D341Med (cell line): ENCODE measurements at regions not wholly inside any gene's neighbourhood (a gene's known extent, or its start where the extent isn't known, plus 50 kb on each side); places are given as distances from the start of the nearest gene placed in this dataset.
"Not testable (repeated sequence)": the region's sequence is repeated elsewhere in the genome, so short reads cannot be mapped to it uniquely, and the experiment has no call there.

Experiments used
- DNase-seq: peaks from one replicate; pipeline ENCODE4 v3.0.0; 2012; ENCODE audit warnings: low spot score

DNA sequence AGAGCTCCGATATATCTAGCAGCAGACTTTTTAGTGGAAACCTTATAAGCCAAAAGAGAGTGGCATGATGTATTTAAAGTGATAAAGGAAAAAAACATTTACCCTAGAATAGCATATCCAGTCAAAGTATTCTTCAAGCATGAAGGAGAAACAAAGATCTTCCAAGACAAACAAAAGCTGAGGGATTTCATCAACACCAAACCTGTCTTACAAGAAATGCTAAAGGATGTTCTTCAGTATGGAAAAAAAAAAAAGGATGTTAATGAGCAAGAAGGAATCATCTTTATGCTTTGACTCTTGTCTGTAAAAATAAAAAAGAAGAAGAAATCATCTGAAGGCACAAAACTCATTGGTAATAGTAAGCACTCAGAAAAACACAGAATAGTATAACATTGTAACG, 338.2 kb downstream of the TLE1 start:
- no peak for DNase-seq

DNA sequence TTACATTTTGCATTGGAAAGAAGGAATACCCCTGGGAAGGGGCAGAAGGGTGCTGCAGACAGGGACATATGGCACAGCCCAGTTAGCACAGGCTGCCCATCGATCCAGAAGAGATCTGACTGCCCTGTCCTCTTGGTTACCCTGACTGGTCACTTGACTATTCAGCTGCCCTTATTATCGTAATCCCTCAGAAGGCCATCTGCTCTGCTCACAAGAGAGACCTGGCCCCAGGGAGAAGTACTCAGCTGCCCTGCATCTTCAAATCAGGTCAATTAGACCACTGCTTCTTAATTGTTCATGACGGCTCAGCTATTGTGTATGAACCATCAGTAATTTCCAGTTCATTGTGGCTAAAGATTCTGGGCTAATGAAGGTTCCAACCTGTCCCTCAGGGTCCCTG, 345.0 kb downstream of the TLE1 start:
- DNase-seq: peak; percentile 13

DNA sequence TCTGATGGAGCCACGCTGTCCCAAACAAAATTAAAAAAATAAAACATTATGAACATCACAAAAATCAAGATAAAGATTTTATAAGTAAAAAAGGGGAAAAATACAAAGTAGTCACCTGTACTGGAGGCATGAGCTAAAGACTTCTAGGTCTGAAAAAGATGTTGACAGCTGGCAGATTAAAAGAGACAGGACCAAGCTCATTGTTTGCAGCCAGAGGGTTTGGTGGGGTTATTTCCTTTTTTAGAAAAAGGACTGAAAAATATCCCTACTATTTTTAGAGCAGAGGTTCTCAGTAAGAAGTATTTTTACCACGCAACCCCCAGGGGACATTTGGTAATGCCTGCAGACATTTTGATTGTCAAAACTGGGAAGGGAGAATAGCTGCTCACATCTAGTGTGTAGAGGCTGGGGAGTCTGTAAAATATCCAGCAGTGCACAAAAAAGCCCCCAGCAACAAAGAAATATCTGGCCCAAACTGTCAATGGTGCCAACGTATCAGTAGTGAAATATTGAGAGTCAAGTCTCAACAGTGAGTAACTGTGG, 353.4 kb downstream of the TLE1 start:
- no peak for DNase-seq

DNA sequence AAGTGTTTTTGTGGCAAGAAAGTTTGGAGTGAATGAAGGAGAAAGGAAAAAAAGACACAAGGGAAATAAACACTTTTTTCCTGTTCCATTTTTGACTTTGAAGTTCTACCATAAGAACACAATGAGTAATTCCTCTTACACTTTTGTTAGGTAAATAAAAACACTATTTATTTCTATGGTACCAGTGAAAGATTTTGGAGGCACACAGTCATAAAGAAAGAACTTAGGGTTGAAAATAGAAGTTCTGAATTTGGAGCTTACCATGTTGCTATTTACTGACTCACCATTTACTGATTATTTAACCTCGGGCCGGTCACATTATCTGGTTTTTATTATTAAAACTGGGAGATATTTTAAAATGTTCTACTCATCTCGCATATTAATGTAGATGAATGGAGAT, 367.8 kb downstream of the TLE1 start:
- no peak for DNase-seq

DNA sequence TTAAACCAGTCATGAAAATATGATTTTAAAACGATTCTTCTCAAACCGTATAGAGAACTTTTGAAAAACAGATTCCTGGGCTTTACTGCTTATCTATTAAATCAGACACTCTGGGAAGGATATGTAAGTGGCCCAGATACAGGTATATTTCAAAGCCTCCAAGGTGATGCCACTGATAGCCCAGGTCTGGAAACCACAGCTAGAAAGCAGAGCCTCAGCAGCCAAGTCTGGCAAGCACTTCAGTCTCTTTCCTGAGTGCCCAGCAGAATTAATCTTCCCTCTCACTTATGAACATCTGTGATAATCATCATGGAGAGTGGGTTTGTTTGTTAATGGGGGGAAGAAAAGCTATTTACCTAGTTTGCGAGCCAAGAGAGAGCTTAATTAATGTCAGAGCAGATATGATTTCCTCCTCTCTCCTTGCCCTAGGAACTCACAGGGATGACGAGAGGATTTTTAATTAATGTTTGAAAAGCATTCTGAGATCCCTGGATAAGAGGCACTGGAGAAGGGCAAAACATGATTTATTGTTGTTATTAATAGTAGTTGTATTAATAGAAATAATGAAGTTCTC, 368.4 kb downstream of the TLE1 start:
- peak; percentile 46 for DNase-seq

DNA sequence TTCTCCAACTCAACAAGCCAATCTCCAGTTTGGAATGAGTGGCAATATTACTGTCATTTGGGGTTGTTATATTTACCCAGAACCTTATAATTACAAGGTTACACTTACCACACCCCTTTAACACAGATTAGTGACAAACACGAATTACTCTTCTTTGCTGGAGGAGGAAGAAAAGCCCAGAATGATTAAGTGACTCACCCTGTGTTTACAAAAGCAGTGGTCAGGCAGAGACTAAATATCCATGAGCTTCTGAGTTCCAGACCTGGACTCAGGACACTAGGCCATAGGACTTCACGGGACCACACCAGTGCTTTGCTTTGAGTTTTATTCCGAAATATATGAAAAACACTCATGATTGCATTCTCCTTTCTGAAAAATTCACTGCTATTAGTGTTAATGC, 370.8 kb downstream of the TLE1 start:
- DNase-seq: no peak

DNA sequence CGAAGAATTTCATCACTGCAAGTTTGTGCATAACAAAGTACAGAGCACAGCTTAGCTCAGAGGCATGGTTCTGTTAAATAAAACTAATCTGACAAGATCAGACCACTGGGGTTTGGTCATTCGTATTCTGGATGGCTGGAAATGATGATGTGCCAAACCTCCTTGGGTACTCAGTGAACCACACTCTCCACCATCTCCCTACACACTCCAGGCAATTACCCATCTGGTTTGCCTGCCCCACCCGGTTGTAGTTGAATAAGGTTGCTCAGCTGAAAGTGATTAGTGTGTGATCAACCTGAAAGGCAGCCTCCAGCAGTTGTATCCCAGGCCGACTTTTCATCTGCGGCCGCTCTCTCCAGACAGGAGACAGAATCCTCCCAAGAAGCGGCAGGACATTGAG, 371.4 kb downstream of the TLE1 start:
- no peak for DNase-seq

DNA sequence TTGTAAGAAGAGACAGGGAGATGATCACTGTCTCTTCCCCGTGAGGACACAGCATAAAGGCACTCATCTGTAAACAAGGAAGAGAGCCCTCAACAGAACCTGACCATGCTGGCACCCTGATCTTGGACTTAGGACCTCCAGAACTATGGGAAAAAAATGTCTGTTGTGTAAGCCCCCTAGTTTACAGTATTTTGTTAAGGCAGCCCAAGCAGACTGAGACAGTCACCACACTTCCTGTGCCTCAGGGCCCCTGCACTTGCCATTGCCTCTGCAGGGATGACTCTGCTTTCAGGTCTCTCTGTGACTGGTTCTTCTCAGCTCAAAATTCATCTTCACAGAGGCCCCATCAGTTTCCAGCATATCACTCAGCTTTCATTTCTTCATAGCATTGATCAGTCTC, 372.1 kb downstream of the TLE1 start:
- DNase-seq: no peak

DNA sequence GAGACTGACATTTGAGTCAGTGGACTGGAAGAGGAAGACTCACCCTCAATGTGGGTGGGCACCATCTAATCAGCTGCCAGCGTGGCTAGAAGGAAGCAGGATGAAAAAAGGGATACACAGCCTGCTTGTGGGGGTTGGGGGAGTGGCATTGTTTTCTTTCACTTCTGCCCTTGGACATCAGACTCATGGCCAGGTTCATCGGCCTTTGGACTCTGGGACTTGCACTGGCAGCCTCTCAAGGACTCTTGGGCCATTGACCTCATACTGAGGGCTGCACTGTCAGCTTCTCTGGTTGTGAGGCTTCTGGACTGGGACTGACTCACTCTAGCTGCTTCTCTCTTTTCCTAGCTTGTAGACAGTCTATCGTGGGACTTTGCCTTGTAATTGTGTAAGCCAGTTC, 374.9 kb downstream of the TLE1 start:
- DNase-seq: no peak

DNA sequence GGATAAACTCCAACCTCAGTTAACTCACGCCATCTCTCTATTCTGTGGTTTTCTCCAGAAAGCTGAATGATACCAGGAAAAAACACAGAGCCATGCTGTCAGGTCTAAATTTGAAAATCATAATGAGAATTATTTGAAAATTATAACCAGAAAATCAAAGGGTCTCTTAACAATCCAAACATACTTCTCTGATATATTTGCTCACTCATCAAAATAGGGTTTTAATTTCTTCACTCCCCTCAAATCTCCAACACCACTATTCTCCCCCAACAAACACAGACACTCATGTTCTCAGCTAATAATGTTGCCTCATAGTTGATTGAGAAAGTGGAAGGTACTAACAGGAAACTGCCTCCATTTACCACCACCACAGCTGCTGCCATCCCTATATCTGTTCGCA, 375.5 kb downstream of the TLE1 start:
- no peak for DNase-seq

DNA sequence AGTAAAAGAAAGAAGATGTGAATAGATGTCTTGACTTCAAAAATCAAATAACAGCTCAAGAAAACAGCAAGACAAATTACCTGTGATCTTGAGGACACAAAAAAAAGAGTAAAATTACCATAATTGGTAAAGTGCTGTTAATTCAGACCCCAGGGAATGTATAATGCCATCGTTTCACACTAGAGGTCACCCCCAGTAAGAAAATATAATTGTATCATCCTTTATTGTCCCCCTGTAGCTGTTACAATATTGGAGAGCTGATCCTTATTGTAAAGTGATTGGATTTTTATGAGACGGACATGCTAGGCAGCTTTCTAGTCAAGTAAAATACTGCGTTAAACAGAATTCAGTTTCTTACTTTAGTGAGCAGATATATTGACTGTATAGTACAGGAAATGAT, 377.0 kb downstream of the TLE1 start:
- no peak for DNase-seq

DNA sequence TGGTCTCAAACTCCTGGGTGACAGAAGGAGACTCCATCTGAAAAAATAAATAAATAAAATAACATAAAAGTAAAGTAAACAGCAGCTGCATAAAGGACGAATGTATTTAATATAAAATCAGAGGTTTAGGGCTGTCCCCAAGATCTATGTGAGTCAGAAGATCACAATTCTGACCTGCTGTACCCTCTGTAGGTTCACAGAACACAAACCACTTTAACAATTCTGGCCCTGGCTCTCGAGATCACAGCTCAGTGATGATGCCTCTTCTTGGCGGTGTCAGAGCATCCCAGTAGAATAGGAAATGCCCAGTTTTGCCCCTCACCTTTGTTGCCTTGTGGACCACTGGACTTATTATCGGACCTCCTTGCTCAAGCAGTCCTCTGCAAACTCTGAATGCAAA, 380.9 kb downstream of the TLE1 start:
- no peak for DNase-seq

DNA sequence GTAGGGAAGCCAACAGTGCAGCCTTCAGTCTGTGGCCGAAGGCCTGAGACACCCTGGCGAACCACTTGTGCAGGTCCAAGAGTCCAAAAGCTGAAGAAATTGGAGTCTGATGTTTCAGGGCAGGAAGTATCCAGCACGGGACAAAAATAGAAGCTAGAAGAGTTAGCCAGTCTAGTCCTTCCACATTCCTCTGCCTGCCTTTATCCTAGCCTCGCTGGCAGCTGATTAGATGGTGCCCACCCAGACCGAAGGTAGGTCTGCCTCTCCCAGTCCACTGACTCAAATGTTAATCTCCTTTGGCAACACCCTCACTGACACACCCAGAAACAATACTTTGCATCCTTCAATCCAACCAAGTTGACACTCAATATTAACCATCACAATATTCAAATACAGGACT, 381.6 kb downstream of the TLE1 start:
- DNase-seq: not testable (repeated sequence)

DNA sequence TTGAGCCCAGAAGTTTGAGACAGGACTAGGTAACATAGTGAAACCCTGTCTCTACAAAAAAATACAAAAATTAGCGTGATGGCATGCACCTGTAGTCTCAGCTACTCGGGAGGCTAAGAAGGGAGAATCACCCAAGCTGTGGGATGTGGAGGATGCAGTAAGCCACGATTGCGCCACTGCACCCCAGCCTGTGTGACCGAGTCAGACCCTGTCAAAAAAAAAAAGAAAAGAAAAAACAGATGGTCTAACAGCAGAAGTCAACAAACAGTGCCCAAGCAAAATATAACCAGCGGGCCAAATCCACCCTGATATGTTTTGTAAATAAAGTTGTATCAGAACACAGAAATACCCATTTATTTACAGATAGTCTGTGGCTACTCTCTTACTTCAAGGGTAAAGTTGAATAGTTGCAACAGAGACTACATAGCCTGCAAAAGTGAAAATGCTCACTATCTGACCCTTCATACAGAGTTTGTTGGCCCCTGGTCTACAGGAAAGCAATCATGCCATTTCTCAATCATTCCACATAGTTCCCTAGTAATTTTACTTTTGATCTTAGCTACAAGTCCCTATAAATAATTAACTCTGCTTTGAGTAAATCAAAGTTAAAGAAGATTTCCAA, 383.7 kb downstream of the TLE1 start:
- no peak for DNase-seq

DNA sequence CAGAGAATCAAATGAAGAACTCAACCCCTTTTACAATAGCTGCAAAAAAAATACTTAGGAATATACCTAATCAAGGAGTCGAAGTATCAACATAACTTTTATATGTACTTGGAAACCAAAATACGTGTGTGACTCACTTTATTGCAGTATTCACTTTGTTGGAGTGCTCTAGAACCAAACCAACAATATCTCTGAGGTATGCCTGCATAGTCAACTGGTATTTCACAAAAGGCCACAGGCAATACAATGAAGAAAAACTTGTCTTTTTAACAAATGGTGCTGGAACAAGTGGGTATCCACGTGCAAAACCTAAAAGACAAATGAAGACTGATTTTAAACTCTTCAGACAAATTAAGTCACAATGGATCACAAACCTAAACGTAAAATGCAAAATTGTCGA, 385.7 kb downstream of the TLE1 start:
- DNase-seq: no peak

DNA sequence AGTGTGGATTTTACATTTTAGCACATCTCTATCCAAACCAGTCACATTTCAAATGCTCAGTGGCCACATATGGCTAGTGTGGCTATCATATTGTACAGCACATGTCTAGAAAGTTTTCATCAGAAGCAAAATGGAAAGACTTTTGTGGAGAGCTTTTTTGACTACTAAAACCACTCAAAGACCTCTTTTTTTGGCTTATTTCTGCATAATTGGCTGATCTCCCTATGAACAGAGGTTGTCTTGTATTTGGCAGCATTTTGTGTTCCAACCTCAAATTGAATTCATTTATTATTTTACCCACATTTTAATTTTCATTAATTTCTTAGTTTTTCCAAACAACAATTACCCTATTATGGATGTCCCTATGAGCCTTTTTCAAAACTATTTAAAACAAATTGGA, 395.7 kb downstream of the TLE1 start:
- no peak for DNase-seq

DNA sequence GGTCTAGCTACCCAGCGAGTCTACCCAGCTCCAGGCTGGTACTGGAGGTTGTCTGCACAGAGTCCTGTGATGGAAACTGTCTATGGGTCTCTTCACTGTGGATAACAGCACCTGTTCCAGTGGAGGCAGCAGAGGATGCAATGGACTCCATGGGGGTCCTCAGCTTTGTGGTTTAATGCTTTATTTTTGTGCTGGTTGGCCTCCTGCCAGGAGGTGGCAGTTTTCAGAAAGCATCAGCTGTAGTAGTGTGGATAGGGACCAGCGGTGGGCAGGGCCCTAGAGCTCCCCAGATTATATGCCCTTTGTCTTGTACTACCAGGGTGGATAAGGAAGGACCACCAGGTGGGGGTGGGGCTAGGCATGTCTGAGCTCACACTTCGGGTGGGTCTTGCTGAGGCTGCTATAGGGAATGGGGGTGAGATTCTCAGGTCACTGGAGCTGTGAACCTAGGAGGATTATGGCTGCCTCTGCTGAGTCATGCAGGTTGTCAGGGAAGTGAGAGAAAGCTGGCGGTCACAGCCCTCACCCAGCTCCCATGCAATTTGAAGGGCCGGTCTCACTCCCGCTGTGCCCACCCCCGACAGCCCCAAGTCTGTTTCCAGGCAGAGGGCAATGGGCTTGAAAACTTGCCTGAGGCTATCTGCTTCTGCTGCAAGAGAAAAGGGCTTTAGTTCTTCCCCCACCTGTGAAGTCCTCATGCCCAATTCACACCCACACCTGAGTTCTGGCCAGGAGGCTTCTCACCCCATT, 397.1 kb downstream of the TLE1 start:
- DNase-seq: no peak

DNA sequence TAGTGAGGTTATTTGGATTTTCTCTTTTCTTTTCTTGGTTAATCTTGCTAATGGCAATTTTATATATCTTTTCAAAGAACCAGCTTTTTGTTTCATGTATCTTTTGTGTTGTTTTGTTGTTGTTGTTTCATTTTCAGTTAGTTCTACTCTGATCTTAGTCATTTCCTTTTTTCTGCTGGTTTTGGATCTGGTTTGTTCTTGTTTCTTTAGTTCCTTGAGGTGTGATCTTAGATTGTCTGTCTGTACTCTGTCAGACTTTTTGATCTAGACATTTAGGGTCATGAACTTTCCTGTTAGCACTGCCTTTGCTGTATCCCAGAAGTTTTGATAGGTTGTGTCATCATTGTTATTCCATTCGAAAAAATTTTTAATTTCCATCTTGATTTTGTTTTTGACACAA, 399.7 kb downstream of the TLE1 start:
- no peak for DNase-seq

DNA sequence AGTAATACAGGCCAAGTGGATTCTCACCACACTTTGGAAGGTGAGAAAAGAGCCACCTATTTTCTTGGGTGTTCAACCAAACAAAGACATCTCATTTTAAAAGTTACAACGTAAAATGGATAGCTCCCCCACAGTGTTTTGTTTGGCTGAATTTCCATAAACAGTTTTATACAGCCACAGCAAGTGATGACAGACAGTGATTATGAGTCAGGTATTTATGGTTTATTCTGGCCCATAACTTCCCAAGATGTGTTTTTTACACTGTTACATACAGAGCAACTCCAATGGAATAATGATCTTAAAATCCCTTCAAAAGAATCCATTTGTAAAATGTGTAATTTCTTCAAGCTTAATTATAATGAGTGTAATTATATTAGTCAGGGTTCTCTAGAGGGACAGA, 421.3 kb downstream of the TLE1 start:
- no peak for DNase-seq

DNA sequence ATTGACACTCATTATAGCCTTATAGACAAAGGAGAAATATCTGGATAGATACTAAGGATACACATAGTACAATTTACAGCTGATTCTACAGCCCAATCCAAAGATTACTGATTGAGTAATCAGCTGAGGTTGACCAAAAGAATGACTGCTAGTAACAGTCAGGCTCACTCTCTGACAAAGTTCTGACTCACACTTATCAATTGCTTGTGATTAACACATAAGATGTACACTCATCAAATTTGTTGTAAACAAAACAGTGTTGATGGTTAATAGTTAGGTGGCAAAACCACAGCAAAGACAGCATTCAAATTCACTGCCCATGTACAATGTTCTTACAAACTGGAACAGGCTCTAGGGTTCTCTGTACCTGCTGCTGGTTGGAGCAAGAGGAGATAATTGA, 422.7 kb downstream of the TLE1 start:
- DNase-seq: no peak

DNA sequence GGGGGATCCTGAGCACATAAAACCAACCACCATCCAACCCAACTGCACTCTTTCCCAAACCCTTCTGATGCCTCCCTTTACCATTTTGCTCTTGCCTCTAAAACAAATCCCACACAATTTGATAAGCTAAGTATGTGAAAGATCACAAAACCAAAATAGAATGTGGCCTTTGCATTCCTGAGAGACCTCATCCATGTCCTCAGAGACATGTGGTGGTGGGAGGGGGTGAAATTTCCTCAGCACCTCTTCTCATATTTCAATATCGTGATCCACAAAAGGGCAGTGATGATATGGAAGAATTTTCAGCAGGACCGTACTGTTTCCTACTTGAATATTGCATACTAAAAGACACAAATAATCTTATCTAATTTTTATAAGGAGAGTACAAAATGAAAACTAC, 423.3 kb downstream of the TLE1 start:
- no peak for DNase-seq

DNA sequence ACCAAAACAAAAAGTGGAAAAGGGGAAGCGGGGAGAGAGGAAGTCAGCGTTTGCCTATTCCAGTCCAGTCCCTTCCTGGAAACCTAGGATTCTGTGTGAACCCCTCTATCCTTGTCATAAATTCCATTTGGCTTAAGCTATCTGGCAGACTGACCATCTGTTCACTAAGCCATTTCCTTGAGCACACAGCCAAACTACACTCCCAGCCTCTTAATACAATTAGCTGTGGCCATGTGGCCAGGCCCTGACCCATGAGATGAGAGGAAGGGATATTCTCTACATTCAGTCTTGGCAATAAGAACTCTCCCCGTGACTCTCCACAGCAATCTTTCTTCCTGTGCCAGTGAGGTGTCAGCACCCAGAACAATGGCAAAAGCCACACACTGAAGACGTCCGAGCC, 424.8 kb downstream of the TLE1 start:
- peak; percentile 42 for DNase-seq

DNA sequence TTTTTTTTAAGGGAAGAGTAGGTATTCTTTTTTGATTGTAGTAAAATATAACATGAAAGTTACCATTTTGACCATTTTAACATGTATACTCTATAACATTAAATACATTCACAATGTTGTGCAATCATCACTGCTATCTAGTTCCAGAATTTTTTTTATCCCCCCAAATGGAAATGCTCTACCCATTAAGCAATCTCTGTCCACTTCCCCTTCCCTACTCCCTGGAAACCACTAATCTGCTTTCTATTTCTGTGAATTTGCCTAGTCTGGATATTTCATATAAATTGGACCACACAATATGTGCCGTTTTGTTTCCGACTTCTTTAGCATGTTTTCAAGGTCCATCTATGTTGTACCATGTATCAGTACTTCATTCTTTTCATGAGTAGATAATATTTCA, 429.5 kb downstream of the TLE1 start:
- DNase-seq: no peak

DNA sequence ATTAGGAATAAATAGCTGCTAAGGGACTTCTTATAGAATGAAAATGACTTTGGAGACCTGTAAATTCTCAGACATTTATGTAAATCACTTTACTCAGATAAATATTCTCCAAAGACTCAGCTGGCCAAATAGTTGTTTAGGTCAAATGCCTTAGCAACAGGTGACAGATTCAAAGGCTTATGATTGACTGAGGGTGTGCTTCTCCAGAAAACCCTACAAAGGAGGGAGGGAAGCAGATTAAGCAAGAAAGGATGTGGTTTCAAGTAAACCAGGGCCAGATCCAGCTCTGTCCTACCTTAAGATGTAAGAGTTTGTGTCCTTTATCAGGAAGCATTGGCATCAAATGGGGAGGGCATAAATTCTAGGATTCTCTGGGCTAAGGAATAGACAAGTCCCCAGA, 433.0 kb downstream of the TLE1 start:
- no peak for DNase-seq
